ENCODE measurements at regions not wholly inside any gene's neighbourhood (a gene's known extent, or its start where the extent isn't known, plus 50 kb on each side); places are given as distances from the start of the nearest gene placed in this dataset.

GRCh38 chr6:150761771-150762170 is 103.7 kb upstream of the MTHFD1L start:
- TF ChIP-seq CTCF (IDR thresholded peaks at IDR 0.05; ENCODE audit: poor library complexity) (no peak), EZH2phosphoT487 (IDR thresholded peaks at IDR 0.05; ENCODE audit: low read depth, severe bottlenecking, unreplicated experiment) (no peak)

Measured in hepatocyte (in vitro differentiated cells).